GM23248 (cell line): ENCODE measurements at regions not wholly inside any gene's neighbourhood (a gene's known extent, or its start where the extent isn't known, plus 50 kb on each side); places are given as distances from the start of the nearest gene placed in this dataset.

Experiments used
- DNase-seq: peaks from one replicate; pipeline ENCODE4 v3.0.0-alpha.2; 2015
- H2AFZ ChIP-seq: fragments of 200-600 bp; sonication (generic); 2 replicates; pipeline ENCODE4 v1.6.1; 2016; ENCODE audit warnings: antibody characterized with exemption
- H3F3A ChIP-seq: fragments of 200-600 bp; sonication (generic); 2 replicates; pipeline ENCODE4 v1.6.1; 2016; ENCODE audit warnings: mild to moderate bottlenecking, antibody characterized with exemption, mixed run types; ENCODE audit not compliant: insufficient read depth
- H3K27ac ChIP-seq: fragments of 200-600 bp; sonication (generic); 2 replicates; pipeline ENCODE4 v1.5.1; 2016; ENCODE audit warnings: mild to moderate bottlenecking
- H3K27me3 ChIP-seq: fragments of 200-600 bp; sonication (generic); replicated peaks from 2 replicates; pipeline ENCODE4 v1.6.1; 2016; ENCODE audit warnings: mild to moderate bottlenecking; ENCODE audit not compliant: insufficient read depth
- H3K36me3 ChIP-seq: fragments of 200-600 bp; sonication (generic); 2 replicates; pipeline ENCODE4 v1.6.1; 2016; ENCODE audit warnings: low read depth, mild to moderate bottlenecking
- H3K4me1 ChIP-seq: fragments of 200-600 bp; sonication (generic); 2 replicates; pipeline ENCODE4 v1.6.1; 2016; ENCODE audit warnings: mild to moderate bottlenecking; ENCODE audit not compliant: insufficient read depth
- H3K4me2 ChIP-seq: fragments of 200-600 bp; sonication (generic); one replicate; pipeline ENCODE4 v1.6.1; 2016; ENCODE audit warnings: mild to moderate bottlenecking; ENCODE audit not compliant: unreplicated experiment
- H3K4me3 ChIP-seq: fragments of 200-600 bp; sonication (generic); 2 replicates; pipeline ENCODE4 v1.5.1; 2016; ENCODE audit warnings: mild to moderate bottlenecking
- H3K79me2 ChIP-seq: fragments of 200-600 bp; sonication (generic); 2 replicates; pipeline ENCODE4 v1.6.1; 2016; ENCODE audit warnings: mild to moderate bottlenecking; ENCODE audit not compliant: insufficient read depth
- H3K9ac ChIP-seq: fragments of 200-600 bp; sonication (generic); 2 replicates; pipeline ENCODE4 v1.6.1; 2016; ENCODE audit warnings: mild to moderate bottlenecking
- H3K9me2 ChIP-seq: fragments of 200-600 bp; sonication (generic); 2 replicates; pipeline ENCODE4 v1.6.1; 2016; ENCODE audit warnings: mixed run types, mild to moderate bottlenecking, moderate library complexity; ENCODE audit not compliant: insufficient read depth
- H3K9me3 ChIP-seq: fragments of 200-600 bp; sonication (generic); one replicate; pipeline ENCODE4 v1.6.1; 2017; ENCODE audit warnings: low read depth
- H4K20me1 ChIP-seq: fragments of 200-600 bp; sonication (generic); 2 replicates; pipeline ENCODE4 v1.6.0; 2016; ENCODE audit not compliant: insufficient read depth
- EZH2 ChIP-seq: fragments of 200-600 bp; sonication (generic); IDR thresholded peaks from 2 replicates; pipeline ENCODE4 v1.6.1; 2018; ENCODE audit warnings: antibody characterized with exemption, mild to moderate bottlenecking; ENCODE audit not compliant: insufficient read depth, poor library complexity, severe bottlenecking
- EZH2phosphoT487 ChIP-seq: fragments of 200-600 bp; sonication (generic); IDR thresholded peaks from 2 replicates; pipeline ENCODE4 v1.6.1; 2018; ENCODE audit warnings: antibody characterized with exemption, moderate library complexity, mild to moderate bottlenecking, low read depth; ENCODE audit not compliant: insufficient read depth
- WGBS, 2 experiments: methylation state at CpG; one replicate each; pipeline ENCODE4 v1.1.6; 2015 to 2017; ENCODE audit warnings: low lambda C conversion rate in 2 of 2, low coverage in 1 of 2; ENCODE audit errors: missing lambda C conversion rate in 2 of 2; 5-methylcytosine and 5-hydroxymethylcytosine counted together
- in situ Hi-C: fragments of 300-500 bp; cut with MboI; formaldehyde crosslinking; loops from 2 replicates; pipeline ENCODE4 v1.15.0; 2020

DNA sequence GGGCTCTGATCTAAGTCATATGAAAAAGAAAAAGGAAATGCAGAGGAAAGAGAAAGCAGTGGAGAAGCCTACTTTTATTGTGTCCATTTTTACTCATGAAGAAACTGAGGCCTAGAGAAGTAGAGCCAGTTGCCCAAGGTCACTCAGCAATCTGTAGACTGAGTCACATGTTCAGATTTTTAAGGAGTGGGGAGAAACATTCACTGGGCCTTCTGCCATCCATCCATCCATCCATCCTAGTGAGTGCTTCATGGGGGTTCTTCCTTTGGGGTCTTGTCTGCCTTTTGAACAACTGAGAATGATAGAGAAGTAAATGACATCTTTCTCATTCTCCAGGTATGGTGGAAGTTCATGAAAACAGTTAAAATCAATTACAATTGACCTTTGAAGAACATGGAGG lies 233.6 kb upstream of the SRRM4 start:
- no peak overlapping the region for H3K4me3 ChIP-seq
- H3K9ac ChIP-seq: no peak overlapping the region
- no peak overlapping the region for H3K4me2 ChIP-seq
- in situ Hi-C loops: no loop called here
- TF ChIP-seq EZH2: no peak
- no peak for TF ChIP-seq EZH2phosphoT487
- no peaks in the 10 kb centered on the region for H3K9me3 ChIP-seq
- H3K9me2 ChIP-seq: no peaks in the 10 kb centered on the region
- no peak for DNase-seq
- no peak overlapping the region for H2AFZ ChIP-seq
- no peaks in the 10 kb centered on the region for H3K79me2 ChIP-seq
- no peaks in the 10 kb centered on the region for H3F3A ChIP-seq
- H4K20me1 ChIP-seq: no peaks in the 10 kb centered on the region
- H3K36me3 ChIP-seq: no peaks in the 10 kb centered on the region
- no peaks in the 10 kb centered on the region for H3K4me1 ChIP-seq
- no peak overlapping the region for H3K27ac ChIP-seq
- H3K27me3 ChIP-seq: no peaks in the 10 kb centered on the region

DNA sequence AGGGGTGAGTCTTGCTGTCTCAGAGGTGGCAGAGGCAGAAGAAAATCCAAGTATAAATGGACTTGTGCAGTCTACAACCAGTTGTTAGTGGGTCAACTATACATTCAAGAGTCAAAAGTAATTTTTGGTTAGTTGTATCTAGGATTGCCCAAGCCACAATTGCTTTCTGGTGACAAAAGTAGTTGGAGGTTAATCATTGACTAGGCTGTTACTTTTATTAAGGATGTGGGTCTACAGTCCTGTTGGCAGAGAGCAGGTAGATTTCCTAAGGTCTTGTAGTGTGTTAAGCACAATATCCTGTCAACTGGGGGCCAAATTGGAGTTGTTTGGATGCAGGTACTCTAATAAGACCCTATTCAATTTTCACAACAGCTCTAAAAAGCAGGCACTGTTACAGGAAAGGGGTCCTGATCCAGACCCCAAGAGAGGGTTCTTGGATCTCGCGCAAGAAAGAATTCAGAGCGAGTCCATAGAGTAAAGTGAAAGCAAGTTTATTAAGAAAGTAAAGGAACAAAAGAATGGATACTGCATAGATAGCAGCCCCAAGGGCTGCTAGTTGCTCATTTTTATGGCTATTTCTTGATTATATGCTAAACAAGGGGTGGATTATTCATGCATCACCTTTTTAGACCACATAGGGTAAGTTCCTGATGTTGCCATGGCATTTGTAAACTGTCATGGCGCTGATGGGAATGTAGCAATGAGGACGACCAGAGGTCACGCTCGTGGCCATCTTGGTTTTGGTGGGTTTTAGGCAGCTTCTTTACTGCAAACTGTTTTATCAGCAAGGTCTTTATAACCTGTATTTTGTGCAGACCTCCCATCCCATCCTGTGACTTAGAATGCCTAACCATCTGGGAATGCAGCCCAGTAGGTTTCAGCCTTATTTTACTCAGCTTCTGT lies 232.6 kb upstream of the SRRM4 start:
- no peak overlapping the region for H3K4me3 ChIP-seq
- no peak overlapping the region for H3K9ac ChIP-seq
- WGBS, 2 experiments: 37 to 41% methylated on average over 7 of the region's 7 CpGs
- no peak for DNase-seq
- no peak overlapping the region for H3K27ac ChIP-seq
- in situ Hi-C loops: no loop called here
- no peaks in the 10 kb centered on the region for H3K9me3 ChIP-seq
- no peaks in the 10 kb centered on the region for H3K9me2 ChIP-seq
- H3K36me3 ChIP-seq: no peaks in the 10 kb centered on the region
- H4K20me1 ChIP-seq: no peaks in the 10 kb centered on the region
- no peaks in the 10 kb centered on the region for H3K27me3 ChIP-seq
- no peaks in the 10 kb centered on the region for H3F3A ChIP-seq
- H3K4me1 ChIP-seq: no peaks in the 10 kb centered on the region
- no peaks in the 10 kb centered on the region for H3K79me2 ChIP-seq
- H3K4me2 ChIP-seq: no peak overlapping the region
- TF ChIP-seq EZH2phosphoT487 (no peak), EZH2 (no peak)
- H2AFZ ChIP-seq: no peak overlapping the region

DNA sequence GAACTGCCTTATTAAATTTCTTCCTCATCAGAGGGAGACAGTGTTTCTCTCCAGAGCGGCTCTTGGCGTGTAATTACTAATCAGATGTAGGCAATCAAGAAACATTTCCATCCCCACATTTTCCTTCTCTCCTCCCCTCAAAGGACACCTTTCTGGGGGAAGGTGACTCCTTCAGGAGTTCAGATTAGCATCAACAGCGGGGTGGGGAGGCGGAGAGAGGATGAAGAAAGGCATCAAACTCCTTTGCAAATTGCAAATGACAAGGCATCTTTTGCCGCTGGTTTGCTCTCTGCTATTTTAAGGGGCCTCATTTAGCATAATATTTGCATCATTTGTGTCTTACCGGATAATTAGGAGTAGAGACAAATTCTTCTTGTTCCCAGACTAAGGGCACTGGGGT lies 231.7 kb upstream of the SRRM4 start:
- no peak for DNase-seq
- no peaks in the 10 kb centered on the region for H3K27me3 ChIP-seq
- no peaks in the 10 kb centered on the region for H3K9me3 ChIP-seq
- no peak overlapping the region for H3K4me2 ChIP-seq
- no peak overlapping the region for H3K4me3 ChIP-seq
- no peak overlapping the region for H3K9ac ChIP-seq
- no peaks in the 10 kb centered on the region for H3K36me3 ChIP-seq
- no peak overlapping the region for H2AFZ ChIP-seq
- no peak overlapping the region for H3K27ac ChIP-seq
- 33 to 36% methylated on average over 6 of the region's 6 CpGs for WGBS, 2 experiments
- no peaks in the 10 kb centered on the region for H3K4me1 ChIP-seq
- no peaks in the 10 kb centered on the region for H4K20me1 ChIP-seq
- H3K79me2 ChIP-seq: no peaks in the 10 kb centered on the region
- no peaks in the 10 kb centered on the region for H3F3A ChIP-seq
- in situ Hi-C loops: no loop called here
- TF ChIP-seq EZH2 (no peak), EZH2phosphoT487 (no peak)
- no peaks in the 10 kb centered on the region for H3K9me2 ChIP-seq

DNA sequence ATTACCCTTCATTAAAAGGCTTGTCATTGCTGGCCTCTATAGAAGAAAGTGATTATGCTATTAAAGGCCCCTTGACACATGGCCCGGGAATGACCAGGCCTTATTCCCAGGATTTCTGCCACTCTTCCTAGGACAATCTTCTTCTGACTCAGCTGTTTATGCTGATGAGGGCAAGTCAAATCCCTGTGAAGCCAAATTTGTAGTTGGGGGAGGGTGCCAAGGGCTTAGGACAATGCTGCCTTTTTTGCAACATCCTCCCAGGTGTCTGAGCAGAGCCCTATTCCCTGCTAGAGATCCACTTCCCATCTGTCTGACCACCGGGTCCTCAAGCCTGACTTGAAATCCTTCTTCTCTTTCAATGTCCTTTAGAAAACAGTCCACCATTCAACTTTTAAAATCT lies 230.7 kb upstream of the SRRM4 start:
- 19 to 21% methylated on average over 2 of the region's 2 CpGs for WGBS, 2 experiments
- H3K4me1 ChIP-seq: no peaks in the 10 kb centered on the region
- no peaks in the 10 kb centered on the region for H4K20me1 ChIP-seq
- DNase-seq: no peak
- H3K9me3 ChIP-seq: no peaks in the 10 kb centered on the region
- no peaks in the 10 kb centered on the region for H3K36me3 ChIP-seq
- no peak overlapping the region for H3K9ac ChIP-seq
- TF ChIP-seq EZH2phosphoT487 (no peak), EZH2 (no peak)
- no peak overlapping the region for H3K27ac ChIP-seq
- H3F3A ChIP-seq: no peaks in the 10 kb centered on the region
- H3K9me2 ChIP-seq: no peaks in the 10 kb centered on the region
- no peaks in the 10 kb centered on the region for H3K79me2 ChIP-seq
- no peak overlapping the region for H3K4me2 ChIP-seq
- no peak overlapping the region for H3K4me3 ChIP-seq
- no peak overlapping the region for H2AFZ ChIP-seq
- in situ Hi-C loops: no loop called here
- H3K27me3 ChIP-seq: no peaks in the 10 kb centered on the region
